Stimulated activated CD4-positive, alpha-beta T cell treated with anti-CD3 and anti-CD28 coated beads, TNF-alpha, amount 100 ng/mL, for 1 hour (primary cell): ENCODE measurements at regions not wholly inside any gene's neighbourhood (a gene's known extent, or its start where the extent isn't known, plus 50 kb on each side); places are given as distances from the start of the nearest gene placed in this dataset.

Experiments used
- DNase-seq, 3 donors: peaks; one replicate each; pipeline ENCODE4 v3.0.0-alpha.2; 2020; ENCODE audit warnings: low read depth in 3 of 3, low spot score in 1 of 3

- DNase-seq = no peak
Observed at GRCh38 chr4:28354880-28355656, 1494.4 kb downstream of the STIM2 start.

- DNase-seq = no peak
Observed at GRCh38 chr4:28357990-28358389, 1497.3 kb downstream of the STIM2 start.

- DNase-seq = no peak
Observed at GRCh38 chr4:28358606-28359005, 1498.0 kb downstream of the STIM2 start.

- no peak for DNase-seq
Observed at GRCh38 chr4:28360681-28361080, 1500.0 kb downstream of the STIM2 start.

- no peak for DNase-seq
Observed at GRCh38 chr4:28362169-28362568, 1501.5 kb downstream of the STIM2 start.

GRCh38 chr4:28369499-28369898, 1508.9 kb downstream of the STIM2 start:
- no peak for DNase-seq

GRCh38 chr4:28373191-28373590, 1512.5 kb downstream of the STIM2 start:
- DNase-seq = no peak

- no peak for DNase-seq
Observed at GRCh38 chr4:28373601-28374000, 1513.0 kb downstream of the STIM2 start.

GRCh38 chr4:28378109-28378830, 1517.6 kb downstream of the STIM2 start:
- no peak for DNase-seq

GRCh38 chr4:28385801-28386200, 1525.2 kb downstream of the STIM2 start:
- DNase-seq = no peak

- no peak for DNase-seq
Observed at GRCh38 chr4:28386776-28387175, 1526.1 kb downstream of the STIM2 start.

- no peak for DNase-seq
Observed at GRCh38 chr4:28388471-28388870, 1527.8 kb downstream of the STIM2 start.

- no peak for DNase-seq
Observed at GRCh38 chr4:28391877-28392276, 1531.2 kb downstream of the STIM2 start.

GRCh38 chr4:28402751-28403150, 1542.1 kb downstream of the STIM2 start:
- no peak for DNase-seq

GRCh38 chr4:28421221-28421620, 1560.6 kb downstream of the STIM2 start:
- DNase-seq = no peak

- no peak for DNase-seq
Observed at GRCh38 chr4:28426251-28426650, 1565.6 kb downstream of the STIM2 start.

- DNase-seq = no peak
Observed at GRCh38 chr4:28427306-28428085, 1566.9 kb downstream of the STIM2 start.

GRCh38 chr4:28432348-28433025, 1571.8 kb downstream of the STIM2 start:
- no peak for DNase-seq

GRCh38 chr4:28435314-28435713, 1574.7 kb downstream of the STIM2 start:
- no peak for DNase-seq

- no peak for DNase-seq
Observed at GRCh38 chr4:28436191-28437080, 1575.8 kb downstream of the STIM2 start.
